Kidney epithelial cell (primary cell): ENCODE measurements at regions not wholly inside any gene's neighbourhood (a gene's known extent, or its start where the extent isn't known, plus 50 kb on each side); places are given as distances from the start of the nearest gene placed in this dataset.

ENCODE experiments used
- DNase-seq: peaks from one replicate; pipeline ENCODE4 v3.0.0-alpha.2; 2010; ENCODE audit warnings: low read depth
- H3K27me3 ChIP-seq: 2 replicates; pipeline ENCODE4 v1.6.0; 2011; ENCODE audit warnings: low read length; ENCODE audit not compliant: control insufficient read depth, insufficient read depth
- H3K36me3 ChIP-seq: 2 replicates; pipeline ENCODE4 v1.5.1; 2011; ENCODE audit warnings: low read length; ENCODE audit not compliant: control insufficient read depth, insufficient read depth
- H3K4me3 ChIP-seq: 2 replicates; pipeline ENCODE4 v1.5.1; 2011; ENCODE audit warnings: low read depth, mild to moderate bottlenecking, control low read depth, low read length
- CTCF ChIP-seq: IDR thresholded peaks from 2 replicates; pipeline ENCODE4 v1.5.1; 2011; ENCODE audit warnings: mild to moderate bottlenecking, moderate library complexity, low read length, control low read depth, inconsistent platforms; ENCODE audit not compliant: insufficient read depth, poor library complexity, severe bottlenecking

GRCh38 chr5:156119692-156120091, 207.3 kb upstream of the SGCD start:
- DNase-seq = no peak
- no peak for TF ChIP-seq CTCF
- Histone ChIP-seq H3K36me3 (no peaks in the 10 kb centered on the region), H3K27me3 (no peaks in the 10 kb centered on the region), H3K4me3 (no peak overlapping the region)

DNA sequence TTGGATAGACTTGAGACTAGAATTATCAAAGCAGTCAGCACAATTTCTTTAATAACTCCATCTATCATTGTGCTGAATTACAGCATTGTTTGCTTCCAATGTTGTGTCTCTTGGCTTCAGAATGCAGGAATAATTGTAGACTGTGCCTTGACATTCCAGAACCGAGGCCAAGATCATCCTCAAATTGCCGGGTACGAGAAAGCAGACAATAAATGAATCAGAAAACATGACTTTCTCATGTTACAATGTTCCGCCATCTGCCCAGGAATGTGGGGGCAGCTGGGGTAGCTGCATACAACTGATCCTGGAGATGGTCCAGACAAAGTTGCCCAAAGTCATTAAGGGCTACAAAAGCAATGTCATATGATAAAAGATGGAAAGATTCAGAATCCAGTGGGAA, 206.2 kb upstream of the SGCD start:
- no peak for DNase-seq
- Histone ChIP-seq H3K36me3 (no peaks in the 10 kb centered on the region), H3K27me3 (no peaks in the 10 kb centered on the region), H3K4me3 (no peak overlapping the region)
- no peak for TF ChIP-seq CTCF

DNA sequence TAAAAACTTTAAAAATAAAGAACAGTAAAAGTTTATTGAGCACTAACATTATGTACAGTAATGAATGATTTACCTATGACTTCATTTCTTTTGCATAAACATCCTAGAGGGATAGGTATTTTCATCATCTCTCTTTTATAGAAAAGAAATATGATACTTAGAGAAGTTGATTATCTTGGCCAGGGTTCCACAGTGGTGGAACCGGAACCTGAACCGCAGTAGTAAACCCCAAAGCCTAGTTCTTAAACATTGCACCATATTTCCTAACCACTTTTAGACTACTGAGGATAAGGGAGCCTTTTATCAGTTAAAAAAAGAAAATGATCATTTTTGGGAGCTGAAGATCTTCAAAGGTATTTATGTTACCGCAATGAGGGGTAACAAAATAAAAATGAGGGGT, 205.7 kb upstream of the SGCD start:
- H3K27me3 ChIP-seq = no peaks in the 10 kb centered on the region
- H3K36me3 ChIP-seq = no peaks in the 10 kb centered on the region
- TF ChIP-seq CTCF = no peak
- DNase-seq = no peak
- H3K4me3 ChIP-seq = no peak overlapping the region

- Histone ChIP-seq H3K36me3 (no peaks in the 10 kb centered on the region), H3K4me3 (no peak overlapping the region), H3K27me3 (no peaks in the 10 kb centered on the region)
- no peak for DNase-seq
- TF ChIP-seq CTCF = no peak
Observed at GRCh38 chr5:156121882-156122281, 205.1 kb upstream of the SGCD start.

- Histone ChIP-seq H3K27me3 (no peaks in the 10 kb centered on the region), H3K36me3 (no peaks in the 10 kb centered on the region), H3K4me3 (no peak overlapping the region)
- no peak for TF ChIP-seq CTCF
- DNase-seq = no peak
Observed at GRCh38 chr5:156124708-156125107, 202.3 kb upstream of the SGCD start.

GRCh38 chr5:156125118-156125517, 201.8 kb upstream of the SGCD start:
- no peak for DNase-seq
- Histone ChIP-seq H3K4me3 (no peak overlapping the region), H3K27me3 (no peaks in the 10 kb centered on the region), H3K36me3 (no peaks in the 10 kb centered on the region)
- TF ChIP-seq CTCF = no peak
